MM.1S (cell line): ENCODE measurements at regions not wholly inside any gene's neighbourhood (a gene's known extent, or its start where the extent isn't known, plus 50 kb on each side); places are given as distances from the start of the nearest gene placed in this dataset.

Experiments used
- DNase-seq: peaks from one replicate; pipeline ENCODE4 v3.0.0-alpha.2; 2015
- H2AFZ ChIP-seq: fragments of 300-600 bp; sonication (generic); 2 replicates; pipeline ENCODE4 v1.6.0; 2016; ENCODE audit warnings: antibody characterized with exemption, low read length
- H3F3A ChIP-seq: fragments of 300-600 bp; sonication (generic); 2 replicates; pipeline ENCODE4 v1.6.1; 2016; ENCODE audit warnings: mild to moderate bottlenecking, antibody characterized with exemption, low read length, moderate library complexity, mixed read lengths; ENCODE audit not compliant: insufficient read depth
- H3K27ac ChIP-seq: fragments of 300-600 bp; sonication (generic); 2 replicates; pipeline ENCODE4 v1.5.1; 2016; ENCODE audit warnings: mild to moderate bottlenecking, low read length
- H3K27me3 ChIP-seq: fragments of 300-600 bp; sonication (generic); replicated peaks from 2 replicates; pipeline ENCODE4 v1.6.0; 2016; ENCODE audit warnings: low read length; ENCODE audit not compliant: insufficient read depth
- H3K36me3 ChIP-seq: fragments of 300-600 bp; sonication (generic); replicated peaks from 2 replicates; pipeline ENCODE4 v1.6.1; 2016; ENCODE audit warnings: mild to moderate bottlenecking, low read length, mixed read lengths; ENCODE audit not compliant: insufficient read depth
- H3K4me1 ChIP-seq: fragments of 300-600 bp; sonication (generic); 2 replicates; pipeline ENCODE4 v1.6.1; 2016; ENCODE audit warnings: low read length, mixed read lengths
- H3K4me2 ChIP-seq: fragments of 300-600 bp; sonication (generic); 2 replicates; pipeline ENCODE4 v1.6.0; 2016; ENCODE audit warnings: low read depth, low read length
- H3K4me3 ChIP-seq: fragments of 300-600 bp; sonication (generic); 2 replicates; pipeline ENCODE4 v1.5.1; 2016; ENCODE audit warnings: low read length, mixed read lengths
- H3K79me2 ChIP-seq: fragments of 300-600 bp; sonication (generic); 2 replicates; pipeline ENCODE4 v1.6.1; 2016; ENCODE audit warnings: mixed run types, low read length, mixed read lengths
- H3K9ac ChIP-seq: fragments of 300-600 bp; sonication (generic); 2 replicates; pipeline ENCODE4 v1.6.1; 2016; ENCODE audit warnings: low read length, mixed read lengths
- H3K9me2 ChIP-seq: fragments of 300-600 bp; sonication (generic); replicated peaks from 2 replicates; pipeline ENCODE4 v1.6.1; 2016; ENCODE audit warnings: mild to moderate bottlenecking, low read length, mixed read lengths; ENCODE audit not compliant: insufficient read depth
- H3K9me3 ChIP-seq: fragments of 300-600 bp; sonication (generic); replicated peaks from 2 replicates; pipeline ENCODE4 v1.6.1; 2016; ENCODE audit warnings: mild to moderate bottlenecking, low read length, mixed read lengths; ENCODE audit not compliant: insufficient read depth
- H4K20me1 ChIP-seq: fragments of 300-600 bp; sonication (generic); 2 replicates; pipeline ENCODE4 v1.6.1; 2016; ENCODE audit warnings: mild to moderate bottlenecking, low read length, moderate library complexity, mixed read lengths; ENCODE audit not compliant: insufficient read depth
- CTCF ChIP-seq: fragments of 300-600 bp; sonication (generic); IDR thresholded peaks from 2 replicates; pipeline ENCODE4 v1.5.1; 2016; ENCODE audit warnings: antibody characterized with exemption, low read length, mixed read lengths
- EZH2 ChIP-seq: fragments of 300-600 bp; sonication (generic); optimal IDR thresholded peaks from 2 replicates; pipeline ENCODE3; 2017; ENCODE audit warnings: low read depth, mild to moderate bottlenecking, antibody characterized with exemption, low read length, mixed read lengths
- EZH2phosphoT487 ChIP-seq: fragments of 300-600 bp; sonication (generic); IDR thresholded peaks from 2 replicates; pipeline ENCODE4 v1.6.1; 2018; ENCODE audit warnings: antibody characterized with exemption, low read length

- H3K9me2 ChIP-seq: no peaks in the 10 kb centered on the region
- no peaks in the 10 kb centered on the region for H3K27me3 ChIP-seq
- no peak overlapping the region for H3K27ac ChIP-seq
- H3F3A ChIP-seq: no peaks in the 10 kb centered on the region
- H3K9ac ChIP-seq: no peak overlapping the region
- H3K4me2 ChIP-seq: no peak overlapping the region
- no peaks in the 10 kb centered on the region for H4K20me1 ChIP-seq
- no peak overlapping the region for H3K4me3 ChIP-seq
- H2AFZ ChIP-seq: no peak overlapping the region
- no peaks in the 10 kb centered on the region for H3K79me2 ChIP-seq
- H3K9me3 ChIP-seq: no peaks in the 10 kb centered on the region
- no peaks in the 10 kb centered on the region for H3K4me1 ChIP-seq
- H3K36me3 ChIP-seq: no peaks in the 10 kb centered on the region
- TF ChIP-seq EZH2: no peak
- TF ChIP-seq EZH2phosphoT487: no peak
- TF ChIP-seq CTCF: no peak
- DNase-seq: no peak
These were observed 1389.4 kb downstream of the C4orf33 start for GRCh38 chr4:130485371-130485770.

GRCh38 chr4:130486186-130486585, 1390.2 kb downstream of the C4orf33 start:
- no peaks in the 10 kb centered on the region for H3F3A ChIP-seq
- H3K4me2 ChIP-seq: no peak overlapping the region
- H3K27ac ChIP-seq: no peak overlapping the region
- DNase-seq: no peak
- no peaks in the 10 kb centered on the region for H3K36me3 ChIP-seq
- no peaks in the 10 kb centered on the region for H3K4me1 ChIP-seq
- H2AFZ ChIP-seq: no peak overlapping the region
- H3K9me2 ChIP-seq: no peaks in the 10 kb centered on the region
- no peak for TF ChIP-seq CTCF
- H3K27me3 ChIP-seq: no peaks in the 10 kb centered on the region
- H3K9me3 ChIP-seq: no peaks in the 10 kb centered on the region
- no peak overlapping the region for H3K9ac ChIP-seq
- H3K79me2 ChIP-seq: no peaks in the 10 kb centered on the region
- H4K20me1 ChIP-seq: no peaks in the 10 kb centered on the region
- no peak overlapping the region for H3K4me3 ChIP-seq

GRCh38 chr4:130486841-130487240, 1390.9 kb downstream of the C4orf33 start:
- no peaks in the 10 kb centered on the region for H3K27me3 ChIP-seq
- no peaks in the 10 kb centered on the region for H3K36me3 ChIP-seq
- H2AFZ ChIP-seq: no peak overlapping the region
- DNase-seq: no peak
- no peak overlapping the region for H3K9ac ChIP-seq
- TF ChIP-seq EZH2phosphoT487 (no peak), EZH2 (no peak), CTCF (no peak)
- H3K4me2 ChIP-seq: no peak overlapping the region
- H3K9me3 ChIP-seq: no peaks in the 10 kb centered on the region
- no peak overlapping the region for H3K27ac ChIP-seq
- H3K9me2 ChIP-seq: no peaks in the 10 kb centered on the region
- no peaks in the 10 kb centered on the region for H4K20me1 ChIP-seq
- H3F3A ChIP-seq: no peaks in the 10 kb centered on the region
- H3K79me2 ChIP-seq: no peaks in the 10 kb centered on the region
- H3K4me1 ChIP-seq: no peaks in the 10 kb centered on the region
- no peak overlapping the region for H3K4me3 ChIP-seq
